GM21423 (cell line): ENCODE measurements at regions not wholly inside any gene's neighbourhood (a gene's known extent, or its start where the extent isn't known, plus 50 kb on each side); places are given as distances from the start of the nearest gene placed in this dataset.

Source experiments
- ATAC-seq: cut with Tn5 transposase; IDR thresholded peaks from one replicate; pipeline ENCODE4 v1.9.1; 2021; ENCODE audit warnings: mild to moderate bottlenecking, moderate library complexity; ENCODE audit not compliant: unreplicated experiment

- no peak for ATAC-seq
Observed at GRCh38 chr1:34693081-34693480, 61.8 kb upstream of the GJB5 start.

GRCh38 chr1:34694383-34694782 lies 60.5 kb upstream of the GJB5 start:
- no peak for ATAC-seq

GRCh38 chr1:34695580-34695979 lies 59.3 kb upstream of the GJB5 start:
- ATAC-seq, result no peak

GRCh38 chr1:34696230-34696629 lies 58.6 kb upstream of the GJB5 start:
- ATAC-seq, result no peak

GRCh38 chr1:34696981-34697380 lies 57.9 kb upstream of the GJB5 start:
- no peak for ATAC-seq

GRCh38 chr1:34697818-34698217 lies 57.0 kb upstream of the GJB5 start:
- no peak for ATAC-seq

- no peak for ATAC-seq
Observed at GRCh38 chr1:34701326-34702060, 53.4 kb upstream of the GJB5 start.
